ENCODE measurements at regions not wholly inside any gene's neighbourhood (a gene's known extent, or its start where the extent isn't known, plus 50 kb on each side); places are given as distances from the start of the nearest gene placed in this dataset.
A peak's percentile ranks its signal among the peaks of the same experiment; 100 is the strongest.

- H3K4me3 Mint-ChIP-seq (ENCODE audit: unreplicated experiment): no peak overlapping the region
- Histone ChIP-seq H3K27me3 (ENCODE audit: insufficient read depth, low read length) (no peaks in the 10 kb centered on the region), H3K27ac (ENCODE audit: low read depth, low read length) (no peak overlapping the region), H3K9me3 (ENCODE audit: insufficient read depth, low read depth, low read length) (peaks cover 4% of the 10 kb centered on the region), H3K4me2 (ENCODE audit: low read length) (no peak overlapping the region), H3K4me3 (ENCODE audit: insufficient read depth, low read depth, low read length) (no peak overlapping the region), H2AFZ (ENCODE audit: low read depth, low read length) (no peak overlapping the region), H3K36me3 (ENCODE audit: insufficient read depth, low read length) (no peaks in the 10 kb centered on the region), H4K20me1 (ENCODE audit: insufficient read depth, low read length) (no peaks in the 10 kb centered on the region), H3K9ac (ENCODE audit: low read length) (no peak overlapping the region), H3K4me1 (ENCODE audit: insufficient read depth, low read length) (no peaks in the 10 kb centered on the region), H3K79me2 (ENCODE audit: insufficient read depth, low read length) (no peaks in the 10 kb centered on the region)
- no peaks in the 10 kb centered on the region for H3K36me3 Mint-ChIP-seq (ENCODE audit: low read depth, unreplicated experiment)
- no peaks in the 10 kb centered on the region for H3K27me3 Mint-ChIP-seq (ENCODE audit: low read depth, unreplicated experiment)
- FAIRE-seq (no peak), DNase-seq (ENCODE audit: low read depth) (no peak)
- peaks cover 4% of the 10 kb centered on the region for H3K9me3 Mint-ChIP-seq (ENCODE audit: unreplicated experiment)
- no peak for TF ChIP-seq EZH2 (IDR thresholded peaks at IDR 0.05; ENCODE audit: insufficient read depth, low read length)
- TF ChIP-seq, protein P1, sequence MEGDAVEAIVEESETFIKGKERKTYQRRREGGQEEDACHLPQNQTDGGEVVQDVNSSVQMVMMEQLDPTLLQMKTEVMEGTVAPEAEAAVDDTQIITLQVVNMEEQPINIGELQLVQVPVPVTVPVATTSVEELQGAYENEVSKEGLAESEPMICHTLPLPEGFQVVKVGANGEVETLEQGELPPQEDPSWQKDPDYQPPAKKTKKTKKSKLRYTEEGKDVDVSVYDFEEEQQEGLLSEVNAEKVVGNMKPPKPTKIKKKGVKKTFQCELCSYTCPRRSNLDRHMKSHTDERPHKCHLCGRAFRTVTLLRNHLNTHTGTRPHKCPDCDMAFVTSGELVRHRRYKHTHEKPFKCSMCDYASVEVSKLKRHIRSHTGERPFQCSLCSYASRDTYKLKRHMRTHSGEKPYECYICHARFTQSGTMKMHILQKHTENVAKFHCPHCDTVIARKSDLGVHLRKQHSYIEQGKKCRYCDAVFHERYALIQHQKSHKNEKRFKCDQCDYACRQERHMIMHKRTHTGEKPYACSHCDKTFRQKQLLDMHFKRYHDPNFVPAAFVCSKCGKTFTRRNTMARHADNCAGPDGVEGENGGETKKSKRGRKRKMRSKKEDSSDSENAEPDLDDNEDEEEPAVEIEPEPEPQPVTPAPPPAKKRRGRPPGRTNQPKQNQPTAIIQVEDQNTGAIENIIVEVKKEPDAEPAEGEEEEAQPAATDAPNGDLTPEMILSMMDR (IDR thresholded peaks at IDR 0.05; ENCODE audit: insufficient read depth, low read depth, low read length): no peak
- H3K27ac Mint-ChIP-seq (ENCODE audit: unreplicated experiment): no peak overlapping the region
- H3K4me1 Mint-ChIP-seq (ENCODE audit: low read depth, unreplicated experiment): no peaks in the 10 kb centered on the region
Observed at GRCh38 chr10:36899652-36900051, 225.7 kb upstream of the ANKRD30A start.

GRCh38 chr10:36888925-36889573 is 236.3 kb upstream of the ANKRD30A start:
- Histone ChIP-seq H2AFZ (ENCODE audit: low read depth, low read length) (no peak overlapping the region), H3K4me3 (ENCODE audit: insufficient read depth, low read depth, low read length) (no peak overlapping the region), H4K20me1 (ENCODE audit: insufficient read depth, low read length) (no peaks in the 10 kb centered on the region), H3K9me3 (ENCODE audit: insufficient read depth, low read depth, low read length) (no peaks in the 10 kb centered on the region), H3K4me2 (ENCODE audit: low read length) (no peak overlapping the region), H3K27ac (ENCODE audit: low read depth, low read length) (no peak overlapping the region), H3K36me3 (ENCODE audit: insufficient read depth, low read length) (no peaks in the 10 kb centered on the region), H3K27me3 (ENCODE audit: insufficient read depth, low read length) (no peaks in the 10 kb centered on the region), H3K4me1 (ENCODE audit: insufficient read depth, low read length) (no peaks in the 10 kb centered on the region), H3K79me2 (ENCODE audit: insufficient read depth, low read length) (no peaks in the 10 kb centered on the region), H3K9ac (ENCODE audit: low read length) (no peak overlapping the region)
- Mint-ChIP-seq H3K9me3 (ENCODE audit: unreplicated experiment) (peaks cover 2% of the 10 kb centered on the region), H3K27me3 (ENCODE audit: low read depth, unreplicated experiment) (peaks cover 14% of the 10 kb centered on the region), H3K4me1 (ENCODE audit: low read depth, unreplicated experiment) (no peaks in the 10 kb centered on the region), H3K4me3 (ENCODE audit: unreplicated experiment) (no peak overlapping the region), H3K27ac (ENCODE audit: unreplicated experiment) (no peak overlapping the region), H3K36me3 (ENCODE audit: low read depth, unreplicated experiment) (no peaks in the 10 kb centered on the region)
- FAIRE-seq (no peak), DNase-seq (ENCODE audit: low read depth) (no peak)
- TF ChIP-seq EZH2 (IDR thresholded peaks at IDR 0.05; ENCODE audit: insufficient read depth, low read length): no peak
- TF ChIP-seq, protein P1 (IDR thresholded peaks at IDR 0.05; ENCODE audit: insufficient read depth, low read depth, low read length): peak; percentile 20

GRCh38 chr10:36886303-36886891 is 239.0 kb upstream of the ANKRD30A start:
- Mint-ChIP-seq H3K27ac (ENCODE audit: unreplicated experiment) (no peak overlapping the region), H3K4me1 (ENCODE audit: low read depth, unreplicated experiment) (no peaks in the 10 kb centered on the region), H3K36me3 (ENCODE audit: low read depth, unreplicated experiment) (no peaks in the 10 kb centered on the region), H3K27me3 (ENCODE audit: low read depth, unreplicated experiment) (peaks cover 19% of the 10 kb centered on the region), H3K9me3 (ENCODE audit: unreplicated experiment) (no peaks in the 10 kb centered on the region), H3K4me3 (ENCODE audit: unreplicated experiment) (no peak overlapping the region)
- no peak for DNase-seq (ENCODE audit: low read depth)
- no peaks in the 10 kb centered on the region for H3K36me3 ChIP-seq (ENCODE audit: insufficient read depth, low read length)
- H3K27me3 ChIP-seq (ENCODE audit: insufficient read depth, low read length): no peaks in the 10 kb centered on the region
- TF ChIP-seq, protein P1 (IDR thresholded peaks at IDR 0.05; ENCODE audit: insufficient read depth, low read depth, low read length): no peak
- no peak for TF ChIP-seq EZH2 (IDR thresholded peaks at IDR 0.05; ENCODE audit: insufficient read depth, low read length)
- H3K4me3 ChIP-seq (ENCODE audit: insufficient read depth, low read depth, low read length): no peak overlapping the region
- no peak overlapping the region for H2AFZ ChIP-seq (ENCODE audit: low read depth, low read length)
- H3K79me2 ChIP-seq (ENCODE audit: insufficient read depth, low read length): no peaks in the 10 kb centered on the region
- no peak overlapping the region for H3K27ac ChIP-seq (ENCODE audit: low read depth, low read length)
- H3K4me1 ChIP-seq (ENCODE audit: insufficient read depth, low read length): no peaks in the 10 kb centered on the region
- no peak overlapping the region for H3K4me2 ChIP-seq (ENCODE audit: low read length)
- no peaks in the 10 kb centered on the region for H4K20me1 ChIP-seq (ENCODE audit: insufficient read depth, low read length)
- no peak overlapping the region for H3K9ac ChIP-seq (ENCODE audit: low read length)
- H3K9me3 ChIP-seq (ENCODE audit: insufficient read depth, low read depth, low read length): no peaks in the 10 kb centered on the region
- no peak for FAIRE-seq

Data from astrocyte (in vitro differentiated cells and primary cell).